Heart right ventricle (tissue), 16 donors: ENCODE measurements at regions not wholly inside any gene's neighbourhood (a gene's known extent, or its start where the extent isn't known, plus 50 kb on each side); places are given as distances from the start of the nearest gene placed in this dataset.

ENCODE experiments used
- ATAC-seq, 8 donors: fragments of 200-7000 bp; cut with Tn5 transposase; one replicate each; pipeline ENCODE4 v1.9.1; 2020; ENCODE audit warnings: mild to moderate bottlenecking in 8 of 8, moderate library complexity in 8 of 8, moderate number of reproducible peaks in 1 of 8
- DNase-seq, 2 donors: peaks; one replicate each; pipeline ENCODE4 v3.0.0-alpha.2; 2020
- H3K27ac ChIP-seq, 10 donors: fragments of 200-600 bp; sonication (generic) in 2 of 10; one replicate each; pipeline versions ENCODE4 v1.5.0 to v1.8.0; 2020 to 2022; ENCODE audit warnings: mild to moderate bottlenecking in 3 of 10
- H3K27me3 ChIP-seq, 7 donors: fragments of 200-600 bp; one replicate each; pipeline ENCODE4 v1.8.0; 2021 to 2022; ENCODE audit warnings: mild to moderate bottlenecking in 2 of 7
- H3K36me3 ChIP-seq, 9 donors: fragments of 200-600 bp; sonication (generic) in 1 of 9; one replicate each; pipeline versions ENCODE4 v1.5.0 to v1.8.0; 2020 to 2022; ENCODE audit warnings: mild to moderate bottlenecking in 2 of 9
- H3K4me1 ChIP-seq, 9 donors: fragments of 200-600 bp; sonication (generic) in 1 of 9; one replicate each; pipeline versions ENCODE4 v1.5.0 to v1.8.0; 2020 to 2022; ENCODE audit warnings: mild to moderate bottlenecking in 4 of 9
- H3K4me3 ChIP-seq, 10 donors: fragments of 200-600 bp; sonication (generic) in 2 of 10; one replicate each; pipeline versions ENCODE4 v1.5.0 to v1.8.0; 2020 to 2022; ENCODE audit warnings: mild to moderate bottlenecking in 7 of 10, moderate library complexity in 2 of 10
- H3K9me3 ChIP-seq, 11 donors: fragments of 200-600 bp in 10 of 11; sonication (generic) in 2 of 11; one replicate each; pipeline versions ENCODE4 v1.5.0 to v1.8.0; 2013 to 2022; ENCODE audit warnings: mild to moderate bottlenecking in 2 of 11, control low read depth in 1 of 11, moderate library complexity in 1 of 11
- WGBS, 2 donors: extraction: QIAGEN DNeasy Blood & Tissue Kit; methylation state at CpG; one replicate each; pipeline ENCODE4 v1.1.7; 2013; ENCODE audit warnings: inconsistent platforms in 1 of 2; 5-methylcytosine and 5-hydroxymethylcytosine counted together
- intact Hi-C, 10 donors: fragments of 100-400 bp; cut with DNase I; formaldehyde crosslinking; loops; one replicate each; pipeline versions ENCODE4 v1.11.1 to v1.14.2; 2022
- TF ChIP-seq, protein P1 (sequence below), 9 donors: fragments of 200-600 bp; sonication (generic) in 2 of 9; IDR thresholded peaks; one replicate each; pipeline versions ENCODE4 v1.5.0 to v1.8.0; 2021 to 2022; ENCODE audit warnings: antibody characterized with exemption in 9 of 9, mild to moderate bottlenecking in 5 of 9, moderate library complexity in 1 of 9
- donor health status: Arrhythmogenic right ventricular cardiomyopathy.
- donor health status: ischemic (EF 13 %, LVEDD 7.1; RV severe dilation, severe dysfunction).
- donor health status: healthy with polysubstance abuse.
- donor health status: DM: no; HTN: yes; CAD: no.
- donor health status: DM: no; HTN: no; CAD: no.
- donor health status: ischemic (EF 25% LVEDD 6.9; RV normal size, moderate dysfunction).
- donor health status: ischemic (EF 25% LVEDD 5.7; RV mildly dilated, moderate dysfunction).
- donor health status: healthy.
- donor health status: DM: yes; HTN: yes; CAD: no.
- donor health status: Ischemic cardiomyopathy.
- donor health status: ischemic (EF 35%, LVEDD 5.7; RV mildly dilated, moderate dysfunction).
- donor health status: nonischemic (EF 11% LVEDD 7.7; RV severe dilation, severe dysfunction).
- donor health status: DM: yes; HTN: yes; CAD: no.
- donor health status: PGD.
- donor health status: ischemic (EF 29% LVEDD 5.4; RV normal size, mild dysfunction).
- donor health status: nonischemic (EF 23%, LVEDD 6.1; RV moderate dilation, normal function).

DNA sequence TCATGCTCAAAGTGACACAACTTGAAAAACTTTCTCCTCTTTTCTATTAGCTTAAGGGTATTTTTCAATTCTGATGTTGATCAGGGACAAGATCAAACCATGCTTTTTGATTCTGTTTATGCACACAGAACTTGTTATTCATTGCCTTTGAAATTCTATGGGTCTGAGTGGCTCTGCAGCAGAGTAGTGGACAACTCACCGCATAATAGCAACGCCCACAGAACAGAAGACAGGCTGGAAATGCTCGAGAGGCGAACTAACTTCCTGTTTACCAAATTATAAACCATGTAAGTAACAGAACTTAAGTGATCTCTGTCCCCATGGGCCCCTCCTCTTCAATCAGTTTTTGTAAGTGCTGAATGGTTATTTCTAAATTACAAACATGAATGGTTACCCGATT, 131.2 kb downstream of the CBLN2 start:
- Histone ChIP-seq H3K9me3 (peaks cover 0 to 22% (median 0%) of the 10 kb centered on the region in 11 donors), H3K4me3 (no peak overlapping the region), H3K27ac (no peak overlapping the region), H3K27me3 (no peaks in the 10 kb centered on the region), H3K4me1 (no peaks in the 10 kb centered on the region), H3K36me3 (no peaks in the 10 kb centered on the region)
- TF ChIP-seq, protein P1, sequence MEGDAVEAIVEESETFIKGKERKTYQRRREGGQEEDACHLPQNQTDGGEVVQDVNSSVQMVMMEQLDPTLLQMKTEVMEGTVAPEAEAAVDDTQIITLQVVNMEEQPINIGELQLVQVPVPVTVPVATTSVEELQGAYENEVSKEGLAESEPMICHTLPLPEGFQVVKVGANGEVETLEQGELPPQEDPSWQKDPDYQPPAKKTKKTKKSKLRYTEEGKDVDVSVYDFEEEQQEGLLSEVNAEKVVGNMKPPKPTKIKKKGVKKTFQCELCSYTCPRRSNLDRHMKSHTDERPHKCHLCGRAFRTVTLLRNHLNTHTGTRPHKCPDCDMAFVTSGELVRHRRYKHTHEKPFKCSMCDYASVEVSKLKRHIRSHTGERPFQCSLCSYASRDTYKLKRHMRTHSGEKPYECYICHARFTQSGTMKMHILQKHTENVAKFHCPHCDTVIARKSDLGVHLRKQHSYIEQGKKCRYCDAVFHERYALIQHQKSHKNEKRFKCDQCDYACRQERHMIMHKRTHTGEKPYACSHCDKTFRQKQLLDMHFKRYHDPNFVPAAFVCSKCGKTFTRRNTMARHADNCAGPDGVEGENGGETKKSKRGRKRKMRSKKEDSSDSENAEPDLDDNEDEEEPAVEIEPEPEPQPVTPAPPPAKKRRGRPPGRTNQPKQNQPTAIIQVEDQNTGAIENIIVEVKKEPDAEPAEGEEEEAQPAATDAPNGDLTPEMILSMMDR (IDR thresholded peaks at IDR 0.05), result no peak
- intact Hi-C loops, result no loop called here
- DNase-seq, result no peak
- no peak for ATAC-seq
- 36 to 50% methylated on average over 5 of the region's 5 CpGs for WGBS, 2 donors

DNA sequence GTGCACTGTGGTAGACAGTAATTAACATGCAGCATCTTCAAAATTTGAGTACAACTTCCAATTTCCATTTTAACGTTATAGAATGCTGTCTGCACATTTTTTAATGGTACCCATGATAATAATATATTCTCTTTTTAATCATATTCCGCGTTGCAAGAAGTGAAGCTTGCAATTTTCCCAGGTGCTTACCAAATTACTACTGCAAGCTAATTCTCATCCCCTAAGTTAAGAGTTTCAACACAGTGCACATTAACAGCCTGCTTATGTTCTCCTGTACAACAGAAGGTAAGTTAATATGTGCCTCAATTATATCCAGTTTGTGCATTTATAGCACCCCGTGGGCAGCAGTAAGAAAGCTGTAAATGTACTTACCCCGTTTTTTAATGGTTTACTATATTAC, 132.9 kb downstream of the CBLN2 start:
- H3K4me1 ChIP-seq, result no peaks in the 10 kb centered on the region
- WGBS, 2 donors, result 63 to 74% methylated on average over 5 of the region's 5 CpGs
- no peaks in the 10 kb centered on the region for H3K36me3 ChIP-seq
- no peak overlapping the region for H3K4me3 ChIP-seq
- DNase-seq, result no peak
- no peaks in the 10 kb centered on the region for H3K27me3 ChIP-seq
- peaks cover 0 to 28% (median 0%) of the 10 kb centered on the region in 11 donors for H3K9me3 ChIP-seq
- TF ChIP-seq, protein P1 (IDR thresholded peaks at IDR 0.05), result no peak
- intact Hi-C loops, result no loop called here
- no peak overlapping the region for H3K27ac ChIP-seq
- ATAC-seq, result no peak

DNA sequence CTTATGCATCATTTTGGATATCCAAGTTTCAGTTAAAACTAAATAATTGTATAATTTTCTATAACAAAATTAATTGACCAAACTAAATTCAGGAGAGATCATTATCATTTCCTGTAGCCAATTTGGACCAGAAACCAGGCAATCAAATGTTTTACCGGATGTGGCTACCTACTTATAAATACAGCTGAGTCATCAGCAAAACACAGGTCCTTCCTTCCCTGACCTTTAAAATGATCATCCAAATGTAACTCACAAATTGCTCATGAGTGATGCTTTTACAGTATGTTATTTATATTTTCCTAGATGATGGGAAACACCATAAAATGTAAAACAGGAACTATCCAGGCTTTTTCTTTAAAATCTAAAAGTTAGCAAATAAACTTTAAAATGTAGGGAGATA, 133.7 kb downstream of the CBLN2 start:
- ATAC-seq (no peak), DNase-seq (no peak)
- Histone ChIP-seq H3K27ac (no peak overlapping the region), H3K27me3 (no peaks in the 10 kb centered on the region), H3K36me3 (no peaks in the 10 kb centered on the region), H3K4me3 (no peak overlapping the region), H3K9me3 (peaks cover 0 to 21% (median 0%) of the 10 kb centered on the region in 11 donors), H3K4me1 (no peaks in the 10 kb centered on the region)
- 68% methylated on average over 1 of the region's 1 CpG for WGBS, 2 donors
- TF ChIP-seq, protein P1 (IDR thresholded peaks at IDR 0.05), result no peak
- intact Hi-C loops, result no loop called here

DNA sequence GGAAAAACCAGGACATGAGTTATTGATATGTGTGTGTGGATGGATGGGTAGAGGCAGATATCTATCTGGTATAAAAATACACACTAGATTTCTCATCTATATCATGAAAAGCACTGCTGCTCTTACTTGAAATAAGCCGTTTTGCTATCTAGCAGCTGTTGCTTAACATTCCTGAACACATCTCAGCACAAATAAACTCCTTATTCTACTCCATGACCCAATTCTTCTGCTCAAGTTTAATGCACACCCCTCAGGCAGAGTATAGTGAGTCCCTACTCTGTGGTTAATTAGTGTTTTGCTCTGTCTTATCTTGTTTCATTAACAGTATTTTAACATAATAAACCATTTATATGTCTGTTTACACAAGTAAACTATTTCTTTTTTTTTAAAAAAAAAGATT, 134.2 kb downstream of the CBLN2 start:
- no peaks in the 10 kb centered on the region for H3K4me1 ChIP-seq
- TF ChIP-seq, protein P1 (IDR thresholded peaks at IDR 0.05), result no peak
- no peak overlapping the region for H3K4me3 ChIP-seq
- peaks cover 0 to 21% (median 0%) of the 10 kb centered on the region in 11 donors for H3K9me3 ChIP-seq
- WGBS, 2 donors, result 10 to 25% methylated on average over 1 of the region's 1 CpG
- no peak for ATAC-seq
- DNase-seq, result no peak
- no peaks in the 10 kb centered on the region for H3K27me3 ChIP-seq
- H3K36me3 ChIP-seq, result no peaks in the 10 kb centered on the region
- intact Hi-C loops, result no loop called here
- H3K27ac ChIP-seq, result no peak overlapping the region
